ENCODE measurements at regions not wholly inside any gene's neighbourhood (a gene's known extent, or its start where the extent isn't known, plus 50 kb on each side); places are given as distances from the start of the nearest gene placed in this dataset.
"Not testable (repeated sequence)": the region's sequence is repeated elsewhere in the genome, so short reads cannot be mapped to it uniquely, and the experiment has no call there.

DNA sequence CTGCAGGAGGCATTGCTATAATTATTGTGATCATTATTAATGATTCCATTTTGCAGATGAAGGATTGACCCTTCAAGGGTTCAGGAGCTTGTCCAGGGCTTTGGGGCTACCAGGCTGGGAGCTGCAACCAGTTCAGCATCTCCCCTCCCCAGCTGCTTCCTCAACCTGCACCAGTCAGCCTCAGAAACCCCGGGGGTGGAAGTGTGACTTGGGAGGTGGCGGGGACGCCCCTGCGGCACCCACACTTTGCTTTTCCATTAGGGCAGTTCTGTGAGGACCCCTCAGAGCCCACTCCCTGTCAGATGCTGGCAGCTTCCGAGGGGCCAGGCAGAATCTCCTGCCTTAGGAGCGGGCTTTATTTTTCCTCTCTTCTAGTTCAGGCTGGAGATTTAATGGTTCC is 85.6 kb downstream of the OLFM1 start:
- Mint-ChIP-seq H3K27me3 (no peaks in the 10 kb centered on the region), H3K4me3 (no peak overlapping the region), H3K27ac (no peak overlapping the region), H3K36me3 (no peaks in the 10 kb centered on the region), H3K4me1 (no peaks in the 10 kb centered on the region), H3K9me3 (ENCODE audit: low read depth) (peaks cover 4% of the 10 kb centered on the region)
- CTCF ChIA-PET, result no interaction called here
- ATAC-seq, result no peak
- DNase-seq, result no peak

DNA sequence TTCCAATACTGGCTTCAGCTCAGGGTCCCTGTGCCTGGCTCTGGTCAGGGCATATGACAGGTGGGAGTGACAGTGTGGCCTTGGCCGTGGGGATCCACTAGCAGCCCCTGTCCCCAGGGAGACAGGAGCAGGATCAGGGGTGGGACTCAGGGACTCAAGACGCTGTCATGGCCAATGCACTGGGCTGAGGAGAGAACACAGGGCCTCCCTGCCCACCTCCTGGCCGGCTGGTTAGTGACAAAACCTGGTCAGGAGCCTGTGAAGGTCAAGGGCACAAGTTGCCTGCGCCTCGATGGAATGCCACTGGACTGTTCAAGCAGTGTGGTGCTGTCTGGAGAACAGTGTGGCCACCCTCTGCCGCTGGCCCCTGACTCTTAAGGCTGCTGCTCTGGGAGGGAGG is 86.8 kb downstream of the OLFM1 start:
- Mint-ChIP-seq H3K9me3 (ENCODE audit: low read depth) (peaks cover 4% of the 10 kb centered on the region), H3K36me3 (no peaks in the 10 kb centered on the region), H3K27ac (no peak overlapping the region), H3K4me3 (no peak overlapping the region), H3K4me1 (no peaks in the 10 kb centered on the region), H3K27me3 (no peaks in the 10 kb centered on the region)
- no peak for DNase-seq
- ATAC-seq, result no peak
- CTCF ChIA-PET, result no interaction called here

- Mint-ChIP-seq H3K9me3 (ENCODE audit: low read depth) (peaks cover under 1% of the 10 kb centered on the region), H3K27me3 (no peaks in the 10 kb centered on the region), H3K36me3 (no peaks in the 10 kb centered on the region), H3K27ac (no peak overlapping the region), H3K4me1 (no peaks in the 10 kb centered on the region), H3K4me3 (no peak overlapping the region)
- DNase-seq (no peak), ATAC-seq (no peak)
- CTCF ChIA-PET, result no interaction called here
Observed at GRCh38 chr9:135174981-135175380, 87.5 kb downstream of the OLFM1 start.

DNA sequence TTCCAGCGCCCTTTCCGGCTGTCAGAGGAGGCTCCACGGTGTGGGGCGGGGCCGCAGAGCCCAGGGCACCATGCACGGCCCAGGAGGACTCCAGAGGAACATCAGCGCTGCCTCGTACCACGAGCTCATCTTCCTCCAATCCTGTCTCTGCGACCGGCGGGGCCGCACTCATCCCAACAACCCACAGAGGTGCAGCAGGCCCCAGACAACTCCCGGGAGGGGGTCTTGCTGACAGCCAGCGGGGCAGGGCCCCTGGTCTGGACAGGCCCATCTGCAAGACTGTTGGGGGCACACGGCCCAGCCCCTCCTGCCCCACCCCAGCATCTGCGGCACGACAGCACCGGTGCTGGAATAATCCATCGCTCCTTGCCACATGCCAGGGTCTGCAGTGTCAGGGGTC is 88.8 kb downstream of the OLFM1 start:
- ATAC-seq (no peak), DNase-seq (no peak)
- H3K27me3 Mint-ChIP-seq, result no peaks in the 10 kb centered on the region
- no peaks in the 10 kb centered on the region for H3K4me1 Mint-ChIP-seq
- H3K4me3 Mint-ChIP-seq, result no peak overlapping the region
- H3K36me3 Mint-ChIP-seq, result no peaks in the 10 kb centered on the region
- no peaks in the 10 kb centered on the region for H3K9me3 Mint-ChIP-seq (ENCODE audit: low read depth)
- no peak overlapping the region for H3K27ac Mint-ChIP-seq
- CTCF ChIA-PET, result no interaction called here

DNA sequence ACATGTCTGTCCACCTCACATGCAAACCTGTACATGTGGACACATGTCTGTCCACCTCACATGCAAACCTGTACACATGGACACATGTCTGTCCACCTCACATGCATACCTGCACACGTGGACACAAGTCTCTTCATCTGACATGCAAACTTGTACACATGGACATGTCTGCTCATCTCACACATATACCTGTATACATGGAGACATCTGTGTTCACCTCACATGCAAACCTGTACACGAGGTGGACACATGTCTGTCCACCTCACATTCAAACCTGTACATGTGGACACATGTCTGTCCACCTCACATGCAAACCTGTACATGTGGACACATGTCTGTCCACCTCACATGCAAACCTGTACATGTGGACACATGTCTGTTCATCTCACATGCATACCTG is 90.1 kb downstream of the OLFM1 start:
- ATAC-seq; H3K27ac Mint-ChIP-seq; H3K36me3 Mint-ChIP-seq; DNase-seq; H3K4me1 Mint-ChIP-seq; CTCF ChIA-PET; H3K4me3 Mint-ChIP-seq; H3K9me3 Mint-ChIP-seq (ENCODE audit: low read depth); H3K27me3 Mint-ChIP-seq: not testable (repeated sequence)

GRCh38 chr9:135178498-135178897 is 91.0 kb downstream of the OLFM1 start:
- Mint-ChIP-seq H3K9me3 (ENCODE audit: low read depth) (no peaks in the 10 kb centered on the region), H3K4me3 (no peak overlapping the region), H3K27ac (no peak overlapping the region), H3K4me1 (no peaks in the 10 kb centered on the region), H3K36me3 (no peaks in the 10 kb centered on the region), H3K27me3 (no peaks in the 10 kb centered on the region)
- CTCF ChIA-PET, result no interaction called here
- ATAC-seq (no peak), DNase-seq (no peak)

GRCh38 chr9:135179041-135179440 is 91.6 kb downstream of the OLFM1 start:
- CTCF ChIA-PET, result no interaction called here
- no peaks in the 10 kb centered on the region for H3K36me3 Mint-ChIP-seq

DNA sequence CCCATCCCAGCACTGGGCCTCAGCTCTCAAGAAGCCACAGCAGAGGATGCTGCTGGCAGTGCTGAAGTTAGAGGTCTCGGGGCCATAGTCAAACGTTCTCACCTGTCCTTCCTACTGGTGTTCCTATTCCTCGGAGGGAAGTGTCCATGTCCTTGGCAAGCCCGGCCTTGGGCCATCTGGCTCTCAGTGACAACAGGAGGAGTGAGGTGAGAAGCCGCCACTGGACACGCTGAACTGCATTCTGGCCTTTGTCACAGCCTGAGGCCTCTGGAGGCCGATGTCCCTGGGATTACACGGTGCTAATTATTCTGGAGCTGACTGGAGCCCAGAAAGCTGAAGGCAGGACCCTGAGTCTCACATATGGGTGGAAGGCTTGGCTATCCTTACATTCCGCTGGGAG is 92.5 kb downstream of the OLFM1 start:
- Mint-ChIP-seq H3K36me3 (no peaks in the 10 kb centered on the region), H3K4me1 (no peaks in the 10 kb centered on the region), H3K9me3 (ENCODE audit: low read depth) (no peaks in the 10 kb centered on the region), H3K4me3 (no peak overlapping the region), H3K27ac (no peak overlapping the region), H3K27me3 (no peaks in the 10 kb centered on the region)
- CTCF ChIA-PET, result no interaction called here
- ATAC-seq (no peak), DNase-seq (no peak)

More at GRCh38 chr9:135179041-135179440, 91.6 kb downstream of the OLFM1 start:
- ATAC-seq (no peak), DNase-seq (no peak)
- Mint-ChIP-seq H3K4me3 (no peak overlapping the region), H3K27me3 (no peaks in the 10 kb centered on the region), H3K4me1 (no peaks in the 10 kb centered on the region), H3K27ac (no peak overlapping the region), H3K9me3 (ENCODE audit: low read depth) (no peaks in the 10 kb centered on the region)

GRCh38 chr9:135180586-135180985 is 93.1 kb downstream of the OLFM1 start:
- Mint-ChIP-seq H3K36me3 (no peaks in the 10 kb centered on the region), H3K27ac (no peak overlapping the region), H3K27me3 (no peaks in the 10 kb centered on the region), H3K4me3 (no peak overlapping the region), H3K9me3 (ENCODE audit: low read depth) (no peaks in the 10 kb centered on the region), H3K4me1 (no peaks in the 10 kb centered on the region)
- ATAC-seq (no peak), DNase-seq (no peak)
- CTCF ChIA-PET, result no interaction called here

GRCh38 chr9:135181336-135181735 is 93.9 kb downstream of the OLFM1 start:
- no peak overlapping the region for H3K27ac Mint-ChIP-seq
- H3K4me1 Mint-ChIP-seq, result no peaks in the 10 kb centered on the region
- H3K4me3 Mint-ChIP-seq, result no peak overlapping the region
- no peaks in the 10 kb centered on the region for H3K36me3 Mint-ChIP-seq
- ATAC-seq (no peak), DNase-seq (no peak)
- H3K9me3 Mint-ChIP-seq (ENCODE audit: low read depth), result no peaks in the 10 kb centered on the region
- CTCF ChIA-PET, result no interaction called here
- no peaks in the 10 kb centered on the region for H3K27me3 Mint-ChIP-seq

- ATAC-seq; H3K4me3 Mint-ChIP-seq; H3K4me1 Mint-ChIP-seq; H3K27ac Mint-ChIP-seq; DNase-seq; H3K9me3 Mint-ChIP-seq (ENCODE audit: low read depth); CTCF ChIA-PET; H3K36me3 Mint-ChIP-seq; H3K27me3 Mint-ChIP-seq: not testable (repeated sequence)
Observed at GRCh38 chr9:135181841-135182240, 94.4 kb downstream of the OLFM1 start.

GRCh38 chr9:135183069-135183468 is 95.6 kb downstream of the OLFM1 start:
- DNase-seq (no peak), ATAC-seq (no peak)
- no peaks in the 10 kb centered on the region for H3K9me3 Mint-ChIP-seq (ENCODE audit: low read depth)
- H3K4me1 Mint-ChIP-seq, result no peaks in the 10 kb centered on the region
- H3K27ac Mint-ChIP-seq, result no peak overlapping the region
- CTCF ChIA-PET, result no interaction called here
- no peaks in the 10 kb centered on the region for H3K36me3 Mint-ChIP-seq
- no peaks in the 10 kb centered on the region for H3K27me3 Mint-ChIP-seq
- no peak overlapping the region for H3K4me3 Mint-ChIP-seq

DNA sequence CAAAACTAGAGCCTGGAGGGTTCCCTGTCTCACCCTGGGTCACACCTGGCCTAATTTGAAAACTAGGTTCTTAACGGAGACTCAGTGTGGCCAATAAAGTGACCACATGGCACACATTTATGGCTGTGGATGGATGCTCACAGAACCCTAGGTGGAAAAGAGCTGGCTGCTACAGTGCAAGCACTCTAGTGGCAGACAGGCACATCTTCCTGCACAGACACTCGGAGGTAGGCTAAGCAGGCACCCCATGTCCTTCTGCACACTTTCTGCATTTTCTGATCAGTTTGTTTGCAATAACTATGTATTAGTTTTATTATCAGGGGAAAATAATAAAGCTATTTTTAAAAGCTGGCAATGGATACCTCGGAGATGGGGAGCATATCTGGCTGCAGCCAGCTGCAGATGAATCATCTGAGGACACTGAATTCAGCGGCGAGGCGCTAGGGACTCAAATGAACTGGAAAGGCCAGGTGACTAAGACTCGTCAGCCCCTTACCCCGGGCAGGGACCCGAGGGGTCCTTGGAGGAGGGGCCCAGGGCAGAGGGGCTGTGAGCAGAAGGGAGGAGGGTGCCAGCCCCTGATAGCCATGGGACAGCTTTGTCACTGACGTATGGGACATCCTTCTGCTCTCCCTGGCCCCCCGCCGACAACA is 96.2 kb downstream of the OLFM1 start:
- ATAC-seq (no peak), DNase-seq (no peak)
- Mint-ChIP-seq H3K27ac (peak overlapping the region; percentile 11), H3K4me1 (no peaks in the 10 kb centered on the region), H3K4me3 (no peak overlapping the region), H3K9me3 (ENCODE audit: low read depth) (no peaks in the 10 kb centered on the region), H3K36me3 (no peaks in the 10 kb centered on the region), H3K27me3 (no peaks in the 10 kb centered on the region)
- CTCF ChIA-PET, result no interaction called here

- H3K4me1 Mint-ChIP-seq, result no peaks in the 10 kb centered on the region
- CTCF ChIA-PET, result no interaction called here
- no peak for ATAC-seq
- H3K9me3 Mint-ChIP-seq (ENCODE audit: low read depth), result no peaks in the 10 kb centered on the region
- H3K27ac Mint-ChIP-seq, result no peak overlapping the region
- DNase-seq, result no peak
- H3K4me3 Mint-ChIP-seq, result no peak overlapping the region
- H3K36me3 Mint-ChIP-seq, result no peaks in the 10 kb centered on the region
- H3K27me3 Mint-ChIP-seq, result no peaks in the 10 kb centered on the region
Observed at GRCh38 chr9:135184181-135185053, 96.9 kb downstream of the OLFM1 start.
